ENCODE measurements at regions not wholly inside any gene's neighbourhood (a gene's known extent, or its start where the extent isn't known, plus 50 kb on each side); places are given as distances from the start of the nearest gene placed in this dataset.
"Not testable (repeated sequence)": the region's sequence is repeated elsewhere in the genome, so short reads cannot be mapped to it uniquely, and the experiment has no call there.

- no peak for DNase-seq (ENCODE audit: low read depth, low spot score)
- no peak for TF ChIP-seq CTCF (IDR thresholded peaks at IDR 0.05; ENCODE audit: insufficient read depth, low read length, missing control alignments)
- ChIA-PET POLR2A (no interaction called here), CTCF (interaction anchor here (1.0 to 1.6 kb wide), 3 partner anchors 25 to 54 kb away, joined by 3 read pairs; no protein-coding TSS in a partner anchor)
- no peak overlapping the region for H3K4me3 ChIP-seq (ENCODE audit: low read depth, low read length)
These were observed 89.2 kb upstream of the PCED1B start for GRCh38 chr12:46990211-46990610.

GRCh38 chr12:46992051-46992450 lies 87.4 kb upstream of the PCED1B start:
- DNase-seq (ENCODE audit: low read depth, low spot score); POLR2A ChIA-PET; H3K4me3 ChIP-seq (ENCODE audit: low read depth, low read length): not testable (repeated sequence)
- CTCF ChIA-PET = interaction anchor here (1.3 kb wide), 1 partner anchor 8 kb away, joined by 3 read pairs; no protein-coding TSS in a partner anchor

- TF ChIP-seq CTCF (IDR thresholded peaks at IDR 0.05; ENCODE audit: insufficient read depth, low read length, missing control alignments) = no peak
- no peak for DNase-seq (ENCODE audit: low read depth, low spot score)
- no peak overlapping the region for H3K4me3 ChIP-seq (ENCODE audit: low read depth, low read length)
- CTCF ChIA-PET = interaction anchor here (0.8 to 2.8 kb wide), 5 partner anchors 11 to 873 kb away, joined by 3 to 12 read pairs (median 7); no protein-coding TSS in a partner anchor
- POLR2A ChIA-PET = interaction anchor here (0.6 to 0.7 kb wide), 3 partner anchors 28 to 370 kb away, joined by 3 read pairs; no protein-coding TSS in a partner anchor
These were observed 80.5 kb upstream of the PCED1B start for GRCh38 chr12:46998811-46999368.

- H3K4me3 ChIP-seq (ENCODE audit: low read depth, low read length) = no peak overlapping the region
- CTCF ChIA-PET = interaction anchor here (1.3 to 1.9 kb wide), 2 partner anchors 16 to 21 kb away, joined by 3 to 7 read pairs; no protein-coding TSS in a partner anchor
- no peak for TF ChIP-seq CTCF (IDR thresholded peaks at IDR 0.05; ENCODE audit: insufficient read depth, low read length, missing control alignments)
- no peak for DNase-seq (ENCODE audit: low read depth, low spot score)
- POLR2A ChIA-PET = no interaction called here
These were observed 74.8 kb upstream of the PCED1B start for GRCh38 chr12:47004634-47005033.

- CTCF ChIA-PET = interaction anchor here (1.2 kb wide), 1 partner anchor 14 kb away, joined by 6 read pairs; no protein-coding TSS in a partner anchor
- DNase-seq (ENCODE audit: low read depth, low spot score) = no peak
- H3K4me3 ChIP-seq (ENCODE audit: low read depth, low read length) = no peak overlapping the region
- TF ChIP-seq CTCF (IDR thresholded peaks at IDR 0.05; ENCODE audit: insufficient read depth, low read length, missing control alignments) = no peak
- POLR2A ChIA-PET = no interaction called here
These were observed 72.4 kb upstream of the PCED1B start for GRCh38 chr12:47007048-47007447.

GRCh38 chr12:47012552-47012951 lies 66.9 kb upstream of the PCED1B start:
- H3K4me3 ChIP-seq (ENCODE audit: low read depth, low read length) = no peak overlapping the region
- DNase-seq (ENCODE audit: low read depth, low spot score) = no peak
- POLR2A ChIA-PET = no interaction called here
- CTCF ChIA-PET = no interaction called here
- TF ChIP-seq CTCF (IDR thresholded peaks at IDR 0.05; ENCODE audit: insufficient read depth, low read length, missing control alignments) = no peak

- DNase-seq (ENCODE audit: low read depth, low spot score) = no peak
- ChIA-PET CTCF (interaction anchor here (0.7 to 1.9 kb wide), 7 partner anchors 30 to 889 kb away, joined by 3 to 8 read pairs (median 3); partner anchors contain the start of gene PCED1B), POLR2A (no interaction called here)
- H3K4me3 ChIP-seq (ENCODE audit: low read depth, low read length) = no peak overlapping the region
- TF ChIP-seq CTCF (IDR thresholded peaks at IDR 0.05; ENCODE audit: insufficient read depth, low read length, missing control alignments) = no peak
These were observed 64.9 kb upstream of the PCED1B start for GRCh38 chr12:47014474-47014873.

Measured in AG04449 (cell line).